ENCODE measurements at regions not wholly inside any gene's neighbourhood (a gene's known extent, or its start where the extent isn't known, plus 50 kb on each side); places are given as distances from the start of the nearest gene placed in this dataset.

DNA sequence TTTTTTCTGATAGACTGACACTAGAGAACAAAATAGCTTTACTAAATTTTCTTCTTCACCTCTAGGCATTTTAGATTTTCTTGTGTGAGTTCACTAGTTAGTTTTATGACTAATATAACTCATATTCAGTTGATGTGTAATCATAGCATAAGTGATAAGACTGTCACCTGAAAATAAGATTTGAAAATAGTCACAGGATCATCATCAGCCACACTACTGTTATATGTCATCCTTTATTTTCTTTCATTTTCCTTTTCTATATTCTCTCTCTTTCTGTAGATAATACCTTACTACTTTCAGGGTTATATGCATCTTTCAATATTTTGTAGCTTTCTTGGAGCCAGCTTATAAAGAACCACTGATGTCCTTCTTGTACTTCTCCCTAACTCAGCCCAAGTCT, 292.6 kb downstream of the TDRD3 start:
- TF ChIP-seq, protein P1, sequence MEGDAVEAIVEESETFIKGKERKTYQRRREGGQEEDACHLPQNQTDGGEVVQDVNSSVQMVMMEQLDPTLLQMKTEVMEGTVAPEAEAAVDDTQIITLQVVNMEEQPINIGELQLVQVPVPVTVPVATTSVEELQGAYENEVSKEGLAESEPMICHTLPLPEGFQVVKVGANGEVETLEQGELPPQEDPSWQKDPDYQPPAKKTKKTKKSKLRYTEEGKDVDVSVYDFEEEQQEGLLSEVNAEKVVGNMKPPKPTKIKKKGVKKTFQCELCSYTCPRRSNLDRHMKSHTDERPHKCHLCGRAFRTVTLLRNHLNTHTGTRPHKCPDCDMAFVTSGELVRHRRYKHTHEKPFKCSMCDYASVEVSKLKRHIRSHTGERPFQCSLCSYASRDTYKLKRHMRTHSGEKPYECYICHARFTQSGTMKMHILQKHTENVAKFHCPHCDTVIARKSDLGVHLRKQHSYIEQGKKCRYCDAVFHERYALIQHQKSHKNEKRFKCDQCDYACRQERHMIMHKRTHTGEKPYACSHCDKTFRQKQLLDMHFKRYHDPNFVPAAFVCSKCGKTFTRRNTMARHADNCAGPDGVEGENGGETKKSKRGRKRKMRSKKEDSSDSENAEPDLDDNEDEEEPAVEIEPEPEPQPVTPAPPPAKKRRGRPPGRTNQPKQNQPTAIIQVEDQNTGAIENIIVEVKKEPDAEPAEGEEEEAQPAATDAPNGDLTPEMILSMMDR (IDR thresholded peaks at IDR 0.05; ENCODE audit: insufficient read depth, low read length, poor library complexity, severe bottlenecking) = no peak
- H3K27me3 ChIP-seq (replicated peaks; ENCODE audit: control insufficient read depth, insufficient read depth, low read length) = no peaks in the 10 kb centered on the region
- no peak for DNase-seq (ENCODE audit: extremely low read depth, insufficient read length)
- H3K4me3 ChIP-seq (replicated peaks; ENCODE audit: low read depth, low read length) = no peak overlapping the region
- H3K36me3 ChIP-seq (ENCODE audit: control insufficient read depth, insufficient read depth, low read length) = no peaks in the 10 kb centered on the region

DNA sequence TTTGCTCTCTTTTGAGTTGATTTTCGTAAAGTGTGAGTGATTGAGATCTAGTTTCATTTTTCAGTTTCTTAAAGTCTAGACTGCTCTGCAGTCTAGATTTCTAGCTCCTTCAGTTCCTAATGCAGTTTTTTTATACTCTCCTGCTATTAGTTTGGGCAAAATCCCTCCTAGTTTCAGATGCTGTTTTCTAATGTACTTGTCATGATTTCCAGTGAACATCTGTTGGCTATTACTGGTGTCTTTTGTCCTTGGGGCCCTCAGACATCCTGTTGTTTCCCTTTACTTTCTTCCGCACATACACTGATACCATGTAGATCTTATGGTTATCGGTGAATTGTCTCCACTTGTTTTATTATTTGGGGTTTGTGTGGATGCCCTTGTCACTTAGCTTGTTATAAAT, 292.1 kb downstream of the TDRD3 start:
- TF ChIP-seq, protein P1 (IDR thresholded peaks at IDR 0.05; ENCODE audit: insufficient read depth, low read length, poor library complexity, severe bottlenecking) = no peak
- DNase-seq (ENCODE audit: extremely low read depth, insufficient read length) = no peak
- Histone ChIP-seq H3K36me3 (ENCODE audit: control insufficient read depth, insufficient read depth, low read length) (no peaks in the 10 kb centered on the region), H3K4me3 (replicated peaks; ENCODE audit: low read depth, low read length) (no peak overlapping the region), H3K27me3 (replicated peaks; ENCODE audit: control insufficient read depth, insufficient read depth, low read length) (no peaks in the 10 kb centered on the region)

DNA sequence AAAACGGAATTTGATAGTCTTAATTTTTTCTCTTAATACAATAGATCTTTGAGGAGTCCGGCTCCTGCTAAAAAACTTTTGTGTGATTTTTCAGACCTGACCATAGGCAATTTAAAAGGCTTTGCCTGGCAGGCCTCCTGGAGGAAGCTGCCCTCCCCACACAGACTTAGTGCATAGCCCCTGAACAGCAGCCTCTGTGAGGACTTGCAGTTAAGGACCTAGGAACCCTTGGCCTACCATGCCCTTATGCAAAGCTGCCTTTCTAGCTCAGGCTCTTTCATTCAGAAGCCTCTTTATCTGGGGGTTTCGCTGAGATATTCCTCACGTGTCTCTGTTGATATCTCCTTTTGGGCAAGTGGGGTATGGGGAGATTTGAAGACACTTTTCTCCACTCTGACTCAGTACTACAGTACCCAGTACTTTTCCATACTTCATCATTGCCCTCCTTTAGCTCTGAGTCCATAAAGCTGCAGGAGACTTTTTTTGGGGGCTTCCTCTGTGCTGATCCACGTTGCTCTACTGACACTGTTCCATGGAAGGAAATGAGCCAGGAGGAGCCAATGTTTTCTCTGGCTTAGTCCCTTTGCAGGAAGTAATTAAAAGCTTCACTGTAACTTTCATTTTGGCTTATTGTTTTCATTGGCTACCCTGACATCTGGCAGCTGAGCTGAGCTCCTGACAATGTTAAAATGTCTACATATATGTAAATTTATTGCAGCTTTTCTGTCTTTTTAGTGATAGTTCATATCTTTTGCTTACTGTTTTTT, 283.1 kb downstream of the TDRD3 start:
- H3K27me3 ChIP-seq (replicated peaks; ENCODE audit: control insufficient read depth, insufficient read depth, low read length) = no peaks in the 10 kb centered on the region
- DNase-seq (ENCODE audit: extremely low read depth, insufficient read length) = no peak
- H3K36me3 ChIP-seq (ENCODE audit: control insufficient read depth, insufficient read depth, low read length) = no peaks in the 10 kb centered on the region
- TF ChIP-seq, protein P1 (IDR thresholded peaks at IDR 0.05; ENCODE audit: insufficient read depth, low read length, poor library complexity, severe bottlenecking) = no peak
- no peak overlapping the region for H3K4me3 ChIP-seq (replicated peaks; ENCODE audit: low read depth, low read length)

DNA sequence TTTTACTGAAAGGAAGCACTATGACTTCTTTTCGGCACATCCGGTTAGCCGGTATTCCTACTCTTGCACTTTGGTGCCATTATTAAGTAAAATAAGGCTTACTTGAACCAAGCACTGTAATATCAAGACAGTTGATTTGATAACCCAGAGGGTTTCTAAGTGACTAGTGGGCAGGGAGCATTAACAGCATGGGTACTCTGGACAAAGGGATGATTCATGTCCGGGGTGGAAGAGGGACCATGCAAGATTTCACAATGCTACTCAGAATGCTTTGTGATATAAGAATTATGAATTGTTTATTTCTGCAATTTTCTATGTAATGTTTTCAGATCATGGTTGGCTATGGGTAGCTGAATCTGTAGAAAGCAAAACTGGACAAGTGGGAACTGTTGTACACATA, 282.1 kb downstream of the TDRD3 start:
- H3K4me3 ChIP-seq (replicated peaks; ENCODE audit: low read depth, low read length) = no peak overlapping the region
- TF ChIP-seq, protein P1 (IDR thresholded peaks at IDR 0.05; ENCODE audit: insufficient read depth, low read length, poor library complexity, severe bottlenecking) = no peak
- no peak for DNase-seq (ENCODE audit: extremely low read depth, insufficient read length)
- no peaks in the 10 kb centered on the region for H3K27me3 ChIP-seq (replicated peaks; ENCODE audit: control insufficient read depth, insufficient read depth, low read length)
- H3K36me3 ChIP-seq (ENCODE audit: control insufficient read depth, insufficient read depth, low read length) = no peaks in the 10 kb centered on the region

DNA sequence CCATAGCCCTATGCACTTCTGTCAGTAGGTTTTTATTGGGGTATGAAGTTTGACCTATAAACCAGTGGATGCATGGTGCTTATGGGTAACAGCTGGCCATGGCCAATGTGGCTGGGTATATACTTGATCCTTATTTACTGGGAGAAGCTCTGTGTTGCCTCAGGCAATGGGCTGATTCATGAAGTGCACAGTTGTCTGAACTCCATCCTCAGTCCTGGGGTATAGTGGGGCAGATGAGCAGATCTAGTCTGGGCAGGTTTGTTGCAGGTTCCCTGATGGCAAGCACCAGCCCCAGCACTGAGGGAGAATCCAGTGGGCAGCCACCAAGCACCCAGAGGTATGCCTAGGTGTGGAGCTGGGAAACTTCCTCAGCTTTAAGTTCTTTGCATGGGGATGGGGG, 274.4 kb downstream of the TDRD3 start:
- Histone ChIP-seq H3K36me3 (ENCODE audit: control insufficient read depth, insufficient read depth, low read length) (no peaks in the 10 kb centered on the region), H3K4me3 (replicated peaks; ENCODE audit: low read depth, low read length) (no peak overlapping the region), H3K27me3 (replicated peaks; ENCODE audit: control insufficient read depth, insufficient read depth, low read length) (no peaks in the 10 kb centered on the region)
- DNase-seq (ENCODE audit: extremely low read depth, insufficient read length) = no peak
- TF ChIP-seq, protein P1 (IDR thresholded peaks at IDR 0.05; ENCODE audit: insufficient read depth, low read length, poor library complexity, severe bottlenecking) = no peak

DNA sequence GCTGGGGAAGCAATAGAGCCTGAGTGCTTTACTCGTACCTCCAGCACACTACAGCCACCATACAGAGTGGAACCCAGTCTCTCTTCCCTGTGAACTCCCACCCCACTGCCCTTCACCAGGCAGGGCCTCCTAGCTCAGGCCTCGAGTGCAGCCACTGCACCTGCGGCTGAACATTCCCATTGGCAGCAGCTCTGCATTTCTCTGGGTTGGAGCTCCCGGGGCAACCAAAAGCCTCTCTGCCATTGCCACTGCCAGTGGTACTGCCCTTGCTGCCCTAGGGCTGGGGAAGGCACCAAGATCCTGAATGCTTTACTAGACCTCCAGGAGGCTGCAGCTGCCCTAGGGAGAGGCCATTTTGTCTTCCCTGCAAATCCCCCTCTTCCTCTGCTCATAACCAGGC, 266.8 kb downstream of the TDRD3 start:
- H3K27me3 ChIP-seq (replicated peaks; ENCODE audit: control insufficient read depth, insufficient read depth, low read length) = no peaks in the 10 kb centered on the region
- H3K4me3 ChIP-seq (replicated peaks; ENCODE audit: low read depth, low read length) = no peak overlapping the region
- H3K36me3 ChIP-seq (ENCODE audit: control insufficient read depth, insufficient read depth, low read length) = no peaks in the 10 kb centered on the region
- TF ChIP-seq, protein P1 (IDR thresholded peaks at IDR 0.05; ENCODE audit: insufficient read depth, low read length, poor library complexity, severe bottlenecking) = no peak
- no peak for DNase-seq (ENCODE audit: extremely low read depth, insufficient read length)
